Globus pallidus (tissue), 1 donor: ENCODE measurements at regions not wholly inside any gene's neighbourhood (a gene's known extent, or its start where the extent isn't known, plus 50 kb on each side); places are given as distances from the start of the nearest gene placed in this dataset.

Experiments
- DNase-seq: peaks from one replicate; pipeline ENCODE4 v3.0.0-alpha.2; 2015; ENCODE audit warnings: low spot score

- DNase-seq = no peak
These were observed 667.5 kb downstream of the KCTD8 start for GRCh38 chr4:43781125-43781524.

GRCh38 chr4:43782391-43782790 is 666.2 kb downstream of the KCTD8 start:
- DNase-seq = no peak

- no peak for DNase-seq
These were observed 632.5 kb downstream of the KCTD8 start for GRCh38 chr4:43816116-43816515.

GRCh38 chr4:43822621-43823020 is 626.0 kb downstream of the KCTD8 start:
- no peak for DNase-seq

- DNase-seq = no peak
These were observed 612.7 kb downstream of the KCTD8 start for GRCh38 chr4:43835869-43836268.

- no peak for DNase-seq
These were observed 611.4 kb downstream of the KCTD8 start for GRCh38 chr4:43837171-43837570.

GRCh38 chr4:43837604-43838003 is 611.0 kb downstream of the KCTD8 start:
- DNase-seq = no peak

GRCh38 chr4:43842594-43842993 is 606.0 kb downstream of the KCTD8 start:
- no peak for DNase-seq

- DNase-seq = no peak
These were observed 605.1 kb downstream of the KCTD8 start for GRCh38 chr4:43843501-43843900.

- DNase-seq = no peak
These were observed 602.5 kb downstream of the KCTD8 start for GRCh38 chr4:43846111-43846587.

GRCh38 chr4:43853565-43854264 is 594.9 kb downstream of the KCTD8 start:
- no peak for DNase-seq

- DNase-seq = no peak
These were observed 593.3 kb downstream of the KCTD8 start for GRCh38 chr4:43855283-43855682.

GRCh38 chr4:43864616-43865146 is 583.9 kb downstream of the KCTD8 start:
- DNase-seq = no peak

- DNase-seq = no peak
These were observed 580.7 kb downstream of the KCTD8 start for GRCh38 chr4:43867908-43868307.

GRCh38 chr4:43875655-43876054 is 573.0 kb downstream of the KCTD8 start:
- DNase-seq = no peak

- DNase-seq = no peak
These were observed 566.1 kb downstream of the KCTD8 start for GRCh38 chr4:43882470-43882869.

- DNase-seq = no peak
These were observed 562.4 kb downstream of the KCTD8 start for GRCh38 chr4:43886196-43886595.

- no peak for DNase-seq
These were observed 549.8 kb downstream of the KCTD8 start for GRCh38 chr4:43898836-43899235.

GRCh38 chr4:43903456-43903855 is 545.2 kb downstream of the KCTD8 start:
- no peak for DNase-seq

- no peak for DNase-seq
These were observed 530.2 kb downstream of the KCTD8 start for GRCh38 chr4:43918377-43918776.

- DNase-seq = peak; percentile 19
These were observed 516.2 kb downstream of the KCTD8 start for GRCh38 chr4:43932448-43932847.

GRCh38 chr4:43943998-43944397 is 504.6 kb downstream of the KCTD8 start:
- no peak for DNase-seq

- no peak for DNase-seq
These were observed 488.6 kb downstream of the KCTD8 start for GRCh38 chr4:43959976-43960375.

- DNase-seq = no peak
These were observed 480.6 kb downstream of the KCTD8 start for GRCh38 chr4:43968011-43968410.
